WERI-Rb-1 (cell line): ENCODE measurements at regions not wholly inside any gene's neighbourhood (a gene's known extent, or its start where the extent isn't known, plus 50 kb on each side); places are given as distances from the start of the nearest gene placed in this dataset.

Experiments used
- DNase-seq: peaks from one replicate; pipeline ENCODE4 v3.0.0-alpha.2; 2020
- H3K27ac ChIP-seq: fragments of 250-450 bp; sonication (Bioruptor Pico); 2 replicates; pipeline ENCODE4 v1.5.1; 2020; ENCODE audit warnings: mild to moderate bottlenecking, moderate library complexity
- H3K27me3 ChIP-seq: fragments of 250-450 bp; sonication (Bioruptor Pico); 2 replicates; pipeline ENCODE4 v1.5.1; 2021; ENCODE audit warnings: mild to moderate bottlenecking, low read depth, moderate library complexity; ENCODE audit not compliant: insufficient read depth, severe bottlenecking
- H3K36me3 ChIP-seq: fragments of 250-450 bp; sonication (Bioruptor Pico); 2 replicates; pipeline ENCODE4 v1.5.1; 2020; ENCODE audit warnings: mild to moderate bottlenecking, moderate library complexity
- H3K4me3 ChIP-seq: 2 replicates; pipeline ENCODE4 v1.5.1; 2011; ENCODE audit warnings: low read depth, mild to moderate bottlenecking, control low read depth, low read length
- H3K9me3 ChIP-seq: fragments of 250-450 bp; sonication (Bioruptor Pico); 2 replicates; pipeline ENCODE4 v1.5.1; 2021; ENCODE audit warnings: mild to moderate bottlenecking, moderate library complexity; ENCODE audit not compliant: severe bottlenecking
- TF ChIP-seq, protein P1 (sequence below): IDR thresholded peaks from 2 replicates; pipeline ENCODE4 v1.5.1; 2011; ENCODE audit warnings: low read depth, mild to moderate bottlenecking, control low read depth, inconsistent platforms, low read length

DNA sequence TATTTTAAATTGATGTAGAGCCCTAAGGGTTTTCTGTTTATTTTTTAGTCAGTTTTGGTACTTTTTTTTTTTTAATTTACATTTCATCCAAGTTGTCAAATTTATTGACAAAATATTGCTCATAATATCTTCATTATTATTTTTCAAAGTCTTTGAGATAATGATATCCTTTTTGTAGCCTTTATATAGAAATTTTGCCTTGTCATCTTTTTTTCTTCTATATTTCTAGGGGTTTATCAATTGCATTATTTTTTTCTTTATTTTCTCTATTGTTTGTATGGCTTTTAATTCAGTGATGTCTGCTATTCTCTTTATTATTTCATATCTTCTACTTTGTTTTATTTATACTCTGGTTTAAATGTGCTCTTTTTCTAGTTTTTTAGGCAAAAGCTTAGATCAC is 863.0 kb upstream of the GJE1 start:
- H3K27ac ChIP-seq: no peak overlapping the region
- H3K9me3 ChIP-seq: no peaks in the 10 kb centered on the region
- no peak for DNase-seq
- no peak overlapping the region for H3K4me3 ChIP-seq
- TF ChIP-seq, protein P1, sequence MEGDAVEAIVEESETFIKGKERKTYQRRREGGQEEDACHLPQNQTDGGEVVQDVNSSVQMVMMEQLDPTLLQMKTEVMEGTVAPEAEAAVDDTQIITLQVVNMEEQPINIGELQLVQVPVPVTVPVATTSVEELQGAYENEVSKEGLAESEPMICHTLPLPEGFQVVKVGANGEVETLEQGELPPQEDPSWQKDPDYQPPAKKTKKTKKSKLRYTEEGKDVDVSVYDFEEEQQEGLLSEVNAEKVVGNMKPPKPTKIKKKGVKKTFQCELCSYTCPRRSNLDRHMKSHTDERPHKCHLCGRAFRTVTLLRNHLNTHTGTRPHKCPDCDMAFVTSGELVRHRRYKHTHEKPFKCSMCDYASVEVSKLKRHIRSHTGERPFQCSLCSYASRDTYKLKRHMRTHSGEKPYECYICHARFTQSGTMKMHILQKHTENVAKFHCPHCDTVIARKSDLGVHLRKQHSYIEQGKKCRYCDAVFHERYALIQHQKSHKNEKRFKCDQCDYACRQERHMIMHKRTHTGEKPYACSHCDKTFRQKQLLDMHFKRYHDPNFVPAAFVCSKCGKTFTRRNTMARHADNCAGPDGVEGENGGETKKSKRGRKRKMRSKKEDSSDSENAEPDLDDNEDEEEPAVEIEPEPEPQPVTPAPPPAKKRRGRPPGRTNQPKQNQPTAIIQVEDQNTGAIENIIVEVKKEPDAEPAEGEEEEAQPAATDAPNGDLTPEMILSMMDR: no peak
- no peaks in the 10 kb centered on the region for H3K27me3 ChIP-seq
- H3K36me3 ChIP-seq: no peaks in the 10 kb centered on the region

DNA sequence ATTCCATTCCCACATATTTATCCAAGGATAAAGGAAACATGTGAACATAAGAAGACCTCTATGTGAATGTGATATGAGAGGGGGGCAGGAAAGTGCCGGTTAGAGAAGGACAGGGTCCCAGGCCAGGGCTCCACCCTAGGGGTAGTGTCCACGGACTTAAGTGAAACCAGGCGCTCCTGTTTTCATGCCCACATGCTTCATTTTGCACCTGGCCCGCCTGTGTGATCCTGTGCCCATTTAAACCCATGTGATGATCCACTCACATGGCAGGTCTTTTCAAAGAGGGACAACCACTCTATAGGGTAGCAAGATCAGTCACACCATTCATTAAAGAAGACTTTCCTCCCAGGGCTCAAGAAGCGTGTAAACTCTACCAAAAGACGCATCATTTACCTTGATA is 865.3 kb upstream of the GJE1 start:
- Histone ChIP-seq H3K27ac (no peak overlapping the region), H3K4me3 (no peak overlapping the region), H3K9me3 (no peaks in the 10 kb centered on the region), H3K27me3 (no peaks in the 10 kb centered on the region), H3K36me3 (no peaks in the 10 kb centered on the region)
- no peak for DNase-seq
- TF ChIP-seq, protein P1: no peak

DNA sequence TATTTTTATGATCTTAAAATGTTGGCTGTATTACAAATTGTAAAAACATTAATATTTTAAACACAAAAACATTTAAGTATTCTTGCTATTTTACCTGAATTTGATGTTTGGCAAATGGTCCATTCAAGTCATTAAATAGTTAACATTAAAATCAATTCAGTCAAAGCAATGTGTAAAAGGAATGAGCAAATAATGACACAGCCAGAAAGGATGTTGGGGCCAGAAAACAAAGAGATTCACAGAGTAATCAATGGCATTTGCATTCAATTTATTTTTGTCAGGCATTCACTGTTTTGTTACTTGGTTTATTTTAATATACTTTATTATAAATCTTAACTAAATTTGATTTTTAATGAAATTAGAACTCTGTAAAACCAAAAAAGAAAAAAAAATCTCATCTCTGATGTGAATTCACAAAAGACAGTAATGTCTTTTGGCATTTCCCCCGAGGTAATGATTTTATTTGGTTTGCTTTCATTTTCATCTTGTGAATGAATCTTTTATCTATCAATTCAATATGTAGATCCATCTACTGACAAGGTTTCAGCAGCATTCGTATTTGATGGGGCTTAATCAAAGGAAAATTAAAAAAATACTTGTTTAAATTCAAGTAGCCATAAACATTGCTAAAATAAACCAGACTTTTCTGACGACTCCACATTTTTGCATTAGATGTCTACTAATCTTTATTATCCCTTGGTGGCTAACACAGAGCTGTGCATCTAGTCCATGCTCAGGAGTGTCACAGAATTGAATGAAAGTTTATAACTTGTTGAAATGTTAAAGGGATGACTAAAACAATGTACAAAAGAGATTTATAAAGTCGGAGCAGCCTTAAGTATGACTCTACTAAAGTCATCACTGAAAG is 866.7 kb upstream of the GJE1 start:
- H3K4me3 ChIP-seq: no peak overlapping the region
- H3K27ac ChIP-seq: no peak overlapping the region
- no peaks in the 10 kb centered on the region for H3K27me3 ChIP-seq
- no peaks in the 10 kb centered on the region for H3K9me3 ChIP-seq
- no peak for DNase-seq
- TF ChIP-seq, protein P1: no peak
- no peaks in the 10 kb centered on the region for H3K36me3 ChIP-seq

DNA sequence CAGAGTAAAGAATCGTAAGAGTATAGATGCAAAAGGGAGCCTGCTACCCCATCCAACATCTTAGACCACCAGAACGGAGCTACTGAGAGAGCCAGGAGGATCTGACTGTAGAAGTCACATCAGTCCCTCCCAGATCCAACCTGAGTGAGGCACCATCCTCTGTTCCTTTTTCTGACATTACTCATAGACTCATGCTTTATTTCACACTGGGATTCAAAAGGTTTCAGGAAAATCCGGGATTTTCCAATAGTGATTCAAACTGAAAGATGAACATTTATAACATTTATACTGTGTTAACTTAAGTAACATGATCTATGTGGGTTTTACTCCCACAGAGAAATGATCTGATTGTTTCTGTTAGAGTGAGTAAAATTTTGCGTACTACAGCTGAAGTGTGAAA is 868.6 kb upstream of the GJE1 start:
- Histone ChIP-seq H3K9me3 (no peaks in the 10 kb centered on the region), H3K36me3 (no peaks in the 10 kb centered on the region), H3K27me3 (no peaks in the 10 kb centered on the region), H3K27ac (no peak overlapping the region), H3K4me3 (no peak overlapping the region)
- TF ChIP-seq, protein P1: no peak
- DNase-seq: no peak

DNA sequence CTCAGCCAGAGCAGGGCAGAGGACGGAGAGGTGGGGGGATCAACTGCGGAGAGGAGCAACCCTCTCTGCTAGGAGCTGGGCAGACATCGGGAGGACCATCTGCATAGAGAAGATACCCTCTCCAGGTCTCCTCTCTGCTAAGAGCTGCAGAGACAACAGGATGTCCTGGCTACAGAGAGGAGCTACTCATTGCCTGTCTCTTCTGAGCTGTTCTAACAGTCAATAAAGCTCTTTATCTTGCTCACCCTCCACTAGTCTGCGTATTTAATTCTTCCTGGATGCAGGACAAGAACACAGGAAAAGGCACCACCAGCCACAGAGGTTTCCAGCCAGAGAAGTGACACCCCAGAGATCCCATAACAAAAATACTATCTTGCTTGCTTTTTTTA is 871.1 kb upstream of the GJE1 start:
- Histone ChIP-seq H3K36me3 (no peaks in the 10 kb centered on the region), H3K27ac (no peak overlapping the region), H3K9me3 (no peaks in the 10 kb centered on the region), H3K4me3 (no peak overlapping the region), H3K27me3 (no peaks in the 10 kb centered on the region)
- no peak for DNase-seq
- TF ChIP-seq, protein P1: no peak
